GM19238 (cell line): ENCODE measurements at regions not wholly inside any gene's neighbourhood (a gene's known extent, or its start where the extent isn't known, plus 50 kb on each side); places are given as distances from the start of the nearest gene placed in this dataset.
"Not testable (repeated sequence)": the region's sequence is repeated elsewhere in the genome, so short reads cannot be mapped to it uniquely, and the experiment has no call there.

ENCODE experiments used
- DNase-seq: peaks from one replicate; pipeline ENCODE4 v3.0.0; 2011; ENCODE audit warnings: low spot score; ENCODE audit not compliant: insufficient read length

DNA sequence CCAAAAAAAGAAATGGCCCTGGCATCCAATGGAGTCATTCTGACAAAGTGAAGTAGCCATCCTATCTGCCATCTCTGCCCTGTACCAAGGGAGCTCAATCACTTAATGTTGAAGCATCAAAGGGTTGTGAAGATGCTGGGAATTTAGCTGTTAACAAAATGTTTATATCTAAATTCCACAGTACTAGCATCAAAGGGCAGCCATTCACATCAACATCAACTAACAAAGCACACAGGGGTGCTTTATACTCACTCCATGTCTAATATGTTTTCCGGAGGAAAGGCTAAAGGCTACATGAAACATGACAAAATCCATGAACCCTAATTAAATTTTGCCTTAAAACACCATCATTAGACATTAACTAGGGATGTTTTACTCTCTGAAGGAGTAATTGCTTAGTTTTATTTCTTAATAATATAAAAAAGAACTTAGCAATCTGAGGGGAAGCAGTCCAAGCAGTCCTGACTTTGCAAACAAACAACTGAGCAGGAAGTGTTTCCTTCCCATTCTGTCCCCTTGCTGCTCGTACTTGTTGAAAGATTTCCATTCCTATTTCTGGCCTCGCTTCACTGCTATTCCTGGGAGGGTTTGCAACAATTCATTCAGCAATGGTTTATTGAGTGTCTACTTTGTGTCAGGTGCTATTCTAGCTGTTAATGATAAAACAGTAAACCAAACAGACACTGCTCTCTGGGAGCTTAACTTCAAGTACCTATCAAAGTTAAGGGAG lies 208.6 kb upstream of the SLC7A11 start:
- no peak for DNase-seq

DNA sequence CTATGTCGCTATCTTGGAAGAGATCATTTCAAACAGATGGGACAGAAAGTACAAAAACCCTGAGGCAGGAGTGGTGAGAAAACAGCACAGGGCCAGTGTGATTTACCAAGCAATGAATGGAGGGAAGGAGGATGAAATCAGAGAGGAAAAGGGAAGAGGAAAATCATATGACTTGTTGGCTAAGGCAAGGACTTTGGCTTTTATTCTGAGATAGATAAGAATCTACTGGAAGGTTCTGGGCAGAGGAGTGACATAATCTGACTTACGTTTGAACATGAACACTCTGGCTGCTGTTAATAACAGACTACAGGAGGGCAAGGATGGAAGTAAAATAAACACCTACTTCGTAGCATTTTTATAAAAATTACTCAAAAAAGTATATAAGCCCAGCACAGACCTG lies 207.8 kb upstream of the SLC7A11 start:
- no peak for DNase-seq

DNA sequence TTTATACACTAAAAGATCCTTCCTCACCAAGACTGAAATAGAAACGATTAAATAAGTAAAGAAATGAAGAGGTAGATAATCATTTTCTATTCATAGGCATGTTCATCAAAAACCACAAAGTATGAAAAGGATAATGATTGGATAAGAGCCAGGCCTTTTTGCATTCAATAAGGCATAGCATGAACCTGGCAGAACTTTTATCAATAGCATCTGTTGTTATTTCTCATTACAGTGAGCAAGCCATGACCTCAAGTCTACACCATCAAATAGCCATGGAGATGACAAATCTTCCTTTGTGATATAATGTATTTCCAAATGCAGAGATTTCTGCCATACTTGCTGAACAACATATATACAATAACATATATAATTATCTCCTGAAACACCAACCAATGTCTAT lies 206.0 kb upstream of the SLC7A11 start:
- no peak for DNase-seq

DNA sequence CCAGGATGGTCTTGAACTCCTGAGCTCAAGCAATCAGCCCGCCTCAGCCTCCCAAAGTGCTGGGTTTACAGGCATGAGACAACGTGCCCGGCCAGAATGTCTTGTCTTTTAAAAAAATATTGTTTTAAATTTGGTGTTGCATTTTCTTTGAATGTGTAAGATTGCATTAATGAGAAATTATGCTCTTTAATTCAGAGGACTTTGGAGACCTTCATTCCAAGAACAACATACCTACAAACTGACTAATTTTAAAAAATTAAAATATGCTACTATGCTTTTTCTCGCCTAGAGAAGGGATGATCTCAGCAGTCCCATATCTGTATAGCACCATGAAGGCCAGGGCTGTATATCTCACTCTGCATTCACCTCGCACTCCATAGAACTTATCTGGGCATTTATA lies 204.3 kb upstream of the SLC7A11 start:
- no peak for DNase-seq

DNA sequence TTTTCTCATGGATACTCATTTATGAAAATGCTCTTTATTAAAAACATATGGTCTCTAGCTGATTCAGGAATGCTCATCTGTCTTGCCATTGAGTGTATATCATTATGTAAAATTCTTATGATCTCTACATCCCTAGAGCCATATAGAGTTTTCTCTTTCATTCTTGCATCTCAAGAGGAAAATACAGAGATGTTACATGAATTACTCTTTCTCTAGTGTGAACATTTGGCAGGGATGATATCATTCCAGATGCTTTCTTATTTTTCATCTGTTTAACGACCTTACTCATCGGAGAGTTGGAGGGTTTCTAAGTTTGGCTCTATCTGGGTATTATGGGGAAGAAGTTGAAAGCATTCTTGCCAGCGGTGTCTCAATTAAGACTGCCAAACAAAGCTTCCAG lies 202.9 kb upstream of the SLC7A11 start:
- no peak for DNase-seq

DNA sequence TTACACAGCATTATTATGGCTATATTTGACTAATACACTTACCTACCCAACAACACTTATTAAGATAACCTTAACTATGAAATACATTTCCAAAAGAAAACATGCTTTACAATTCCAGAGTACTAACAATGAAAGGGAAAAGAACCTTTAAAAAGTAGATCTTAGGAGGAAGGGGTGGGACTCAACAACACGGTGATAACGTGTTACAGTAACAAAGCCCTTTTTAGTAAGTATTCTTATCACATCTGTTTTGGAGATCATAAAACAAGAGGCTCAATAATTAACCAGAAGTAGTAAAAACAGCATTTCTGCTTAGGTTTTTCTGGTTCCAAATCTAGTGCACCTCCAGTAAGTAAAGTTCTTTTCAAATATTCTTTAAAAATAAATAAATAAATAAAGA lies 202.1 kb upstream of the SLC7A11 start:
- DNase-seq: no peak

DNA sequence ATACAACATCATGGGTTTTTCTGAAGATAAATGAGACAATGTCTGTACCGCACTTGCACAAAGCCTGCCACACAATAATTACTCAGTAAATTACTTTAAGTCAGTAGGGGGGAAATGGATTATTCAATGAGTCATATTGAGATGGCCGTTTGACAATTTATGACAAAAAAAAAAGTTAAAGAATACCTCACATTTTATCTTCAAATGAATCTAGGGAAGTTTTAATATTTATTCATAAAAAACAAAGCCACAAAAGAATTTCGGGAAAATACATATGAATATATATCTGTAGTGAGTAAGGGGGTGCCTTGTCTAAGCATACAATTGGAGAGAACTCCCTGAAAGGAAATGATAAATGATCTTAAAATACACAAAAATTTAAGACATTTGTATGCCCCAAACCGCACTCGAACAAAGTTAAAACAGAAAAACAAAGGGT lies 197.0 kb upstream of the SLC7A11 start:
- no peak for DNase-seq

DNA sequence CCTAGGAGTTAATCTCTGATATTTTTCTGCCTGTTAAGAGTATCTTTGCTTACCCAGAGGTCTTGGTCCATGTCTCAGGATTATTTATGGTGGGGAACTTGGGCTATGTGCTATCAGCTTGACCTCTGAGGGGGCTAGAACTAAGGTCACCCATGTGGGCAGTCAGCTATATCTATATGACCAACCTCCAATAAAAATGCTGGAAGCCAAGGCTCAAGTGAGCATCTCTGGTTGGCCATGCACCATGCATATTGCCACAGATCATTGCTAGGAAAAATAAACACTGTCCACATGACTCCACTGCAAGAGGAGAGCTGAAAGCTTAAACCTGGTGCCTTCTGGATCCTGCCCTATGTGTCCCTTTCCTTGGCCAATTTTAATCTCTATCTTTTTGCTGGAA lies 196.5 kb upstream of the SLC7A11 start:
- no peak for DNase-seq

DNA sequence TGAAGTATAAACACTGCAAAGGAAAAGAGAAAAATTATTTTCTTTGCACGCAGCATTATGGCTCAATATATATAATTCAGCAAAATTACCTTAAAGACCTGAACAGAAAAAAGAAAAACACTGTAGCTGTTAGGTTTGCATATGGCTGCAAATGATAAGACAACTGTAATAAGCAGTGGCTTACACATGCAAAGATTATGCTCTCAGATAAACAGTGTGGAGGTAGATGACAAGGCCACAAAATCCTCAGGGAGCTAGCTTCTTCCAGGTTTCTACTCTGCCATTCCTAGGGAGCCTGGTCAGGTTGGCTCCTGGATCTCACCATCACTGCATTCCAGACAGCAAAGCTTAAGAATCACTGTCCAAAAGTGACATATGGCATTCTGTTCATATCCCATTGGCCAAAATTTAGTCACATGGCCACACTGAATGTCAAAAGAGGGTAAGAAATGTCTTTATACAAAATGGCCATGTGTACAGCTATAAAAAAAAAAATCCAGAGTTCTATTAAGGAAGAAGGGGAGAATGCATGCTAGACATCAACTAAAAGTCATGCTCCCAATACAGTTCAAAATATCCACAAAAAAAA lies 195.2 kb upstream of the SLC7A11 start:
- no peak for DNase-seq

DNA sequence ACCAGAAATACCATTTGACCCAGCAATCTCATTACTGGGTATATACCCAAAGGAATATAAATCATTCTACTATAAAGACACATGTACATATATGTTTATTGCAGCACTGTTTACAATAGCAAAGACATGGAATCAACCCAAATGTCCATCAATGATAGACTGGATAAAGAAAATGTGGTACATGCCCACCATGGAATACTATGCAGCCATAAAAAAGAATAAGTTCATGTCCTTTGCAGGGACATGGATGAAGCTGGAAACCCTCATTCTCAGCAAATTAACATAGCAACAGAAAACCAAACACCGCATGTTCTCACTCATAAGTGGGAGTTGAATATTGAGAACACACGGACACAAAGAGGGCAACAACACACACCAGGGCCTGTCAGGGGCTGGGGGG lies 193.6 kb upstream of the SLC7A11 start:
- not testable (repeated sequence) for DNase-seq

DNA sequence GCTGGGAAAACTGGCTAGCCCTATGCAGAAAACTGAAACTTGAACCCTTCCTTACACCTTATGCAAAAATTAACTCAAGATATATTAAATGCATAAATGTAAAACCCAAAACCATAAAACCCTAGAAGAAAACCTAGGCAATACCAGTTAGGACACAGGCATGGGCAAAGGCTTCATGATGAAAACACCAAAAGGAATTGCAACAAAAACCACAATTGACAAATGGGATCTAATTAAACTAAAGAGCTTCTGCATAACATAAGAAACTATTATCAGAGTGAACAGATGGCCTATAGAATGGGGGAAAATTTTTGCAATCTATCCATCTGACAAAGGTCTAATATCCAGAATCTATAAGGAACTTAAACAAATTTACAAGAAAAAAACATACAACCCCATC lies 192.9 kb upstream of the SLC7A11 start:
- not testable (repeated sequence) for DNase-seq

DNA sequence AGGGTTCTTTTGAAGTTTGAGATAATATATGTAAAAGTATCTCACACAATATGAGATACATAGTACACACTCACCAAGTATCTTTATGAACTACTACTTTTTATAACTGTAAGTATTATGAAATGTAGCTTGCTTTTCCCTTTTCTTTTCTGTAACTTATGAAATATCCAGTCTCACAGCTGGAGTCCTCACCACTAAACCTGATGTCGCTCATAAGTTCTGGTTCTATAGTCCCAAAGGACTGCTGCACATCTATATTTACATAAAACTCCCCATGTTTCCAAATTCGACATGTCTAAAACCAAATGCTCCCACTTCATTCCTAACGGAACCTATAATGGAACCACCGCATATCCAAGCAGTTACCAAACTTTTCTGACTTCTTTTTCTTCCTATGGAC lies 186.5 kb upstream of the SLC7A11 start:
- no peak for DNase-seq

DNA sequence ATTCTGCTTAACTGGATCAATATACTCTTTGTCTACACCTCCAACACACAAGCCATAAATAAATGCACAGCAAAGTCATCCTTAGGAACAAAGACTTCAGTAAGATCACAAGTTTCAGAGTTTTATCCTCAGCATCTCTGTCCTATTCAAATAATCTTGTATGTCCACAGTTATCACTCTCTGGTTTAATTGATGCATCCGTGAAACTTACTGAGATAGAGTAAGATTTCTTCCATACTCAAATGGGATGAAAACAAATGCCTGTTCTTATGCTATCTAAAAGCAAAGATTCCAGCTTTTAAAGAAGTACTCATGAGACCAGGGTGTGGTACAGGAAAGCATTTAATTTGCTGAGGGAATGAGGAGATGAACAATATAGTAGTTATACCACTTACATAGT lies 184.6 kb upstream of the SLC7A11 start:
- no peak for DNase-seq

DNA sequence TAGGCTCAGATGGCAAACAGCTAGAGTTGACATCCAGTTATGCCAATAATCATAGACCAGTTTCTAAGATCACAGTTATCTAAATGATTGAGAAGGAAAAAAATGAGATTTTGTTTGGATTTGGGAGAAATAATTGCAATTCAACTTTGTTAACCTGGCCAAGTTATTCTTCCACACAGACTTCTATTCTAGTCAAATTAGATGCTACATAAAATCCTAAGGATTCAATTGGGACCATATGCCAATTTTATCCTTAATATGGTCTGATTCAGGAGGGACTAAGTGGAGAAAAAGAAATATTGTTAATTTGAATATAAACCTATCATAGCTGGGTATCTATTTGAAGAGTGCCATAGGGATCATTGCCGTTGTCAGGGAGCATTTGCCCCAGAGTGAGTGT lies 178.3 kb upstream of the SLC7A11 start:
- no peak for DNase-seq

DNA sequence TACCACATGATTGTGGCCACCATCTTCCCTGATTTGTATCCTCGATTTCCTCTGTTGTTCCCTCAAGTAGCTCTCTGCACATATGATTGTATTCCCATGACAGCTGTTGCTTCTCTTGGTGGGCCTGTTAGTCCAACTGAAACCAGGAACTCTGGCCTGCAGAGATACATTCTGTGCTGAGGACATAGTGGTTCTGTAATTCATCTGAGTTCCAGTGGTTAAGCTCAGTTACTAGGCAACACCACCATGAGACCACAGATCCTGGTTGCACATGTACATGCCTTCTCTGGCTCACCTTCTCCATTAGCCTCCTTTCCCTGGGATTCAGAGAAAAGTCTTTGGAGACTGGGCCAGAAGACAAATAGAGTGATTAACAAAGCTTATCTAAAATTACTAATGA lies 172.1 kb upstream of the SLC7A11 start:
- no peak for DNase-seq

DNA sequence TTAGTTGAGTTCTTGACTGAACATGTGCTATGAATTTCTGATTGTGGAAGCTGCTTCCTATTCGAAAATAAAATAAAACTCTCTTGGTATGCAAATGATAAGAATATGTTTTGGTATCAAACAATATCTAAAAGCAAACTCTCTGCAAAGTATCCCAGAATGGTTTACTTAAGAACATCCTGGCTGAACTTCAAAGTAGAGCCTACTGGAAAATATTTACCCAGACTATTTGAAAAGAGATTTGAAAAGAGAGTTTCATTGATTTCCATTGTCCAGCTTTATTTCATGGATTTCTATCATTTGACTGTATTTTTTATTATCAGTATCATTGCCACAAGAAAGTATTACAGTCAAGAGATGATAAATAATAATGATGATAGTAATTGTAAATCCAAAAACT lies 171.1 kb upstream of the SLC7A11 start:
- DNase-seq: no peak

DNA sequence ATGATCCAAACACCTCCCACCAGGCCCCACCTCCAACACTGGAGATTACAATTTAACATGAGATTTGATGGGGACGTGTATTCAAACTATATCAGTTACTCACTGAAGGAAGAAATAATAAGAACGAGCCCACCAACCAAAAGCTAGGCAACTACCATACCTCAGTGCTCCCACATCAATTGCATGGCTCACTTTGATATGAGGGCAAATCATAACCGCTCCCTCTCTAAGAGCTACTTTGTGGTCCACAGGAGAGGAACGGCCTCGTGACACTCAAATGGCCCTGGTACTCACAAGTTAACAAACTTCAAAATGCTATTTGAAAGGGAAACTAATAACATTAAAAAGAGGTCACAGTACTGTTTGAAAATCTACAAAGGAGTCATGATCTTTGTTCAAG lies 170.7 kb upstream of the SLC7A11 start:
- DNase-seq: no peak

DNA sequence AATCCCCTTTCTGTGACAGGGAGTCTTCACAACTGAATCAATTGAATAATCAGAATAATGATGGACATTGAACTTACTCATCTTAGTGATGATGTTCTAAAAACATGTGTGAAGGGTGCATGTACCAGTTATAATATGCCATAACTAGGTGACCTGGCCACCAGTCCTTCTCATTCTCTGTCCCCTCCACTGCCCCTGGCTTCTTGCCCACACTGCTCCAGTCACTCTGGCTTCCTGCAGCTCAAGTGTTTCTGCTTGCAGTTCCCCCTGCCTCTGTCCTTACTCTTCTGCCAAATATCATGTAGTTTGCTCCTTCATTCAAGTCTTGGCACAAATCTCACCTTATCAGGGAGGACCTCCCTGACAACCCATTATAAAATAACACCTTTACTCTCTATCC lies 168.1 kb upstream of the SLC7A11 start:
- DNase-seq: no peak

DNA sequence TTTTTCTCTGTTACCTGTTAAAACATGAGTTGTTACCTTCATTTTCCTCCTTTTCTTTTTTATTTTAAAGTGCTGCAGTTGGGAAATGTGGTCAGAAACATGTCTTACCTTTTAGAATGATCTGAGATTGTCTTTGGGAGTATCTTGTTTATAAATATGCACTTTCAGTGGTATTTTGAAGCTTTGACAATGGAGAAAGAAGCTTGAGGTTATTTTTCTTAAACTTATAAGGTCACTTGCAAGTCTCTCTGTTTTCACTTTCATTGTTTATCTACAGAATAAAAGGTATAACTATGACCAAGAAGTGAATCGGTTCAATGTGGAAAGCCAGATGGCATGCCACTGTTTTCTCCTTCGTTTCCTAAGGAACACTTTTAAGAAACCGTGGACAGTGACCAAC lies 167.5 kb upstream of the SLC7A11 start:
- DNase-seq: no peak

DNA sequence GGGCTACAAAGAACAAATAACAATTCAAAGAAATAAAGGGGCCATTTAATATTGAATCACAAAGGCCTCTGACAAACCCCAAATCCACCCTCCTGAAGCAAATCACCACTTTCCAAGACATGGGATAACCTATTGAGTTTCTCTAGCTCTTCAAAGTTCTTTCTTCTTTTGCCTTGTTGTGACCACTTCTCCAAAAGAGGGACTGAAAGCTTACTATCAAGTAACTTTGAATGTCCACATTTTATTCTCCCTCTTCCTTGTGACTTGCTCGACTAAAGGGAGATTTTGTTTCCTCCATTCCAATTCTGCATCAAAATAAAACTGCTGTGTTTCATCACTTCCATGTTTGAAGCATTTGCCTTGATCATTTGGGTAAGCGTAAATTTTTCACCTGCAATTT lies 166.6 kb upstream of the SLC7A11 start:
- DNase-seq: no peak

DNA sequence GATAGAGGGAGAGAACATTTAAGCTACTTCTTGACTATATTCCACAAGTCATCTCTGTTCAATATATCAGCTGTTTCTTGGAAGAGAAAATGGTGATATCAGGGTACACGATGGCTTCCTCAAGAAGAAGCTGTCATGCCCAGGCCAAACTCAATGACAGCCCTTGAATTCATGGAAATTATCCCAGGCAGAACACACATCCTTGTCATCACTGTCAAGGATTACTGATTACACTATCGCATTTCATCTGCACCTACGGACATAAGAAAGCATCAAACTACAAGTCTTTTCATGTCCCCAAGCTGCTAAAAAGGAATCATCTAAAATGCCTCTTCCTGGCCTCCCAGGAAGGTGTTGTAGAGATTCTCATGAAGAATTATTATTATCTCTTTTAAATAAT lies 165.2 kb upstream of the SLC7A11 start:
- DNase-seq: no peak

DNA sequence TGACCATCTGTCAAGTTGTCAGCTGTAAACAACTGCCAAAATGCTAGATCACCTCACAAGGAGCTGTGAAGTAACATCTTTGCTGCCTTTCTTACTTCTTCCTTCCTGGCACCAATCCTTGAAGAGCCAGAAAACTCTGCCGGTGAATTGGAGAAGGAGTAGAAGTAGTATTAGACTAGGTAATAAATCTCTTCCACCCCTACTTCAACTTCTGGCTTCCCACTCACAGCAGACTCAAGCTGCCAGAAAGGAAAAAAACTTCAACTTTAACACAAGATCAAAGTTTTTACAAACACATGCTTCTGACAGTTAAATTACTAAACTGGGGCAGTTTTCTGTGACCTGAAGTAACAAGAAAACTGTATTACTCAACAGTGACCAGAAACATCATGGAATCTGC lies 164.7 kb upstream of the SLC7A11 start:
- no peak for DNase-seq

DNA sequence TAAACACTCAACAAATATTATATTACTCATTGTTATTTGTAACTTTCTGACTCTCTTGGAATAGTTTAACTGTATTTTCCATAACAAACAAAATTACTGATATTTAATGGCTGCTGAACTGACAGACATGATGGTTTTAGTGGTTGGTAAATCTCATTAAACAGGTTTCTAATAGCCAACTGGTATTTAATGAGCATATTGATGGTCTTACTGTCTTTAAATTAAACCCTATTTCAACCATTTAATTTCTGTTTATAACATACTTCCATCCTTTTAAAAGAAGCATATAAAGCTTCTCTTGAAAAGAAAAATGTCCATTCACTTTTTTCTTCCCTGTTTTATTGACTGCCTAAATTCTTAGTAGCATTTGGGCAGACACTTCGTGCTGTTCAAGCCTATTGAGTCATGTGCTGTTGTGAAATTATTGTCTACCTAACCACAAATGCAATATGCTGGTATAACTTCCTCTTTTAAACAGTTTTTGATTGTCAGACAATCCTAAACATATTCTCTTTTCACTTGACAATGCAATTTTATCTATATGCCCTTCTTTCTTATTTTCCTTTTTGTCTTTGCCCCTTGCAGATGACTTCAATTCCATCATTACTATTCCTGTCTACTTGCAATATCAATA lies 163.9 kb upstream of the SLC7A11 start:
- DNase-seq: no peak
